ENCODE measurements at regions not wholly inside any gene's neighbourhood (a gene's known extent, or its start where the extent isn't known, plus 50 kb on each side); places are given as distances from the start of the nearest gene placed in this dataset.
"Not testable (repeated sequence)": the region's sequence is repeated elsewhere in the genome, so short reads cannot be mapped to it uniquely, and the experiment has no call there.

GRCh38 chr1:238722812-238723211 is 663.6 kb upstream of the CHRM3 start:
- no peak for DNase-seq (ENCODE audit: low read depth)
- no peak for TF ChIP-seq CTCF (conservative IDR thresholded peaks at IDR 0.05; ENCODE audit: low read depth, low read length)
- H3K4me3 ChIP-seq (ENCODE audit: low read depth, low read length) = no peak overlapping the region

DNA sequence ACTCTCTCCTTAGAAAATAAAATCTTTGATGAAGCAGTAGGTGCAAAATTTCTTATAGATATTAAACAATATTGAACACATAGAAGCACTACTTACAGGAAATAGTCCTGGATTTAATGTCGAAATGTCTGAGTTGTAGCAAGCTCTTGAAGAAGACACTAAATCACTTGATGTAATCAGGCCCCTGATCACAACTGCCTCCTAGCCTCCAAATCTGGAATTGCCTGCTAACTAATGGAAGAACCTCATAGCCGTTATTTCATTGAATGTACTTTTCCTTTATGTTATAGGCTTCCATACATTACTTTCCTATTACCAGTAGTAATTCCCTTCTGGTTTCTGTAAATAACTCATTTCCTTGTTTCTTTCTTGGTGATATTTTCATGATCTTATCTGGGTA is 675.7 kb upstream of the CHRM3 start:
- TF ChIP-seq CTCF (conservative IDR thresholded peaks at IDR 0.05; ENCODE audit: low read depth, low read length) = no peak
- no peak overlapping the region for H3K4me3 ChIP-seq (ENCODE audit: low read depth, low read length)
- DNase-seq (ENCODE audit: low read depth) = no peak

DNA sequence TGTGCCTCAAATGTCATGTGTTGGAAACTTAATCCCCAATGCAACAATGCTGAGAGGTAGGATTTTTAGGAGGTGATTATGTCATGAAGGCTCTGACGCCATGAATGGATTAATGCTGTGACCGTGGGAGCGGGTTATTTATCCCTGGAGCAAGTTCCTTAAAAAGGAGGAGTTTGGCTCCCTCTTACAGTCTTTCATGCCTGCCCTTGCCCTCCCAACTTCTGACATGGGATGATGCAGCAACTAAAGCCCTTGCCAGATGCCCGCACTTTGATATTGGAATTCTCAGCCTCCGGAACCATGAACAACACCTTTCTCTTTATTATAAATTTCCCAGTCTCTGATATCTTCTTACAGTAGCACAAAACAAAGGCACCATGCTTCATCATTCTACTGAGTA is 685.3 kb upstream of the CHRM3 start:
- H3K4me3 ChIP-seq (ENCODE audit: low read depth, low read length) = no peak overlapping the region
- TF ChIP-seq CTCF (conservative IDR thresholded peaks at IDR 0.05; ENCODE audit: low read depth, low read length) = no peak
- no peak for DNase-seq (ENCODE audit: low read depth)

- TF ChIP-seq CTCF (conservative IDR thresholded peaks at IDR 0.05; ENCODE audit: low read depth, low read length) = no peak
- no peak overlapping the region for H3K4me3 ChIP-seq (ENCODE audit: low read depth, low read length)
- no peak for DNase-seq (ENCODE audit: low read depth)
Measured at GRCh38 chr1:238690415-238690814, 696.0 kb upstream of the CHRM3 start.

GRCh38 chr1:238684576-238684975 is 701.8 kb upstream of the CHRM3 start:
- H3K4me3 ChIP-seq (ENCODE audit: low read depth, low read length); DNase-seq (ENCODE audit: low read depth): not testable (repeated sequence)

GRCh38 chr1:238681451-238681850 is 704.9 kb upstream of the CHRM3 start:
- DNase-seq (ENCODE audit: low read depth) = no peak
- TF ChIP-seq CTCF (conservative IDR thresholded peaks at IDR 0.05; ENCODE audit: low read depth, low read length) = no peak
- H3K4me3 ChIP-seq (ENCODE audit: low read depth, low read length) = no peak overlapping the region

GRCh38 chr1:238681021-238681420 is 705.3 kb upstream of the CHRM3 start:
- H3K4me3 ChIP-seq (ENCODE audit: low read depth, low read length) = no peak overlapping the region

More at GRCh38 chr1:238681021-238681420, 705.3 kb upstream of the CHRM3 start:
- no peak for DNase-seq (ENCODE audit: low read depth)
- TF ChIP-seq CTCF (conservative IDR thresholded peaks at IDR 0.05; ENCODE audit: low read depth, low read length) = no peak

Measured in epithelial cell of proximal tubule (primary cell).